HG02938 (cell line): ENCODE measurements at regions not wholly inside any gene's neighbourhood (a gene's known extent, or its start where the extent isn't known, plus 50 kb on each side); places are given as distances from the start of the nearest gene placed in this dataset.
A peak's percentile ranks its signal among the peaks of the same experiment; 100 is the strongest.
"Not testable (repeated sequence)": the region's sequence is repeated elsewhere in the genome, so short reads cannot be mapped to it uniquely, and the experiment has no call there.

Source experiments
- ATAC-seq: cut with Tn5 transposase; IDR thresholded peaks from one replicate; pipeline ENCODE4 v1.9.1; 2021; ENCODE audit warnings: mild to moderate bottlenecking, moderate library complexity; ENCODE audit not compliant: unreplicated experiment

DNA sequence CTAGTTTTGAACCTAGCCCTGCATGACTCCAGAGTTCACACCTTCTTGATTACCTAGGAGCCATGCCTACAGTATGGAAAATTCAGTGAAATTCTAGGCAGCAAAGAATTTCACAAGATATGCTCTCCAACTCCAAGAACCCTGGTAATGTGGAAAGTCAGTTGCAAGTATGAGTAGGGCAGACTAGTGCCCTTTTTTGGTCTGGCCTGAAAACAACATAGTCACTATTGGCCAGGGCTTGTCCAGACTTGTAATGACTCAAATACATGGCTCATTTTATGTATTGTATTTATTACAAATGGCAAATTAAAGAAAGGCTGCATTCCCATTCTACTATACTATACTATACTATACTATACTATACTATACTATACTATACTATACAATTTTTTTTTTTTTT, 160.4 kb downstream of the ESM1 start:
- no peak for ATAC-seq

GRCh38 chr5:54823006-54823405, 162.4 kb downstream of the ESM1 start:
- no peak for ATAC-seq

DNA sequence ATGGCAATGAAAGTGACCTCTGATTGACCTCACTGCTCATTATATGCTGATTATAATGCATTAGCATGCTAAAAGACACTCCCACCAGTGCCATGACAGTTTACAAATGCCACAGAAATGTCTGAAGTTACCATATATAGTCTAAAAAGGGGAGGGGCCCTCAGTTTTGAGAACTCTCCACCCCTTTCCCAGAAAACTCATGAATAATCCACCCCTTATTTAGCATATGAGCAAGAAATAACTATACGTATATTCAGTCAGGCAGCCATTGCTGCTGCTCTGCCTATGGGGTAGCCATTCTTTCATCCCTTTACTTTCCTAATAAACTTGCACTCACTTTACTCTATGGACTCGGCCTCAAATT, 163.1 kb downstream of the ESM1 start:
- no peak for ATAC-seq

GRCh38 chr5:54821445-54822323, 163.7 kb downstream of the ESM1 start:
- ATAC-seq = no peak

DNA sequence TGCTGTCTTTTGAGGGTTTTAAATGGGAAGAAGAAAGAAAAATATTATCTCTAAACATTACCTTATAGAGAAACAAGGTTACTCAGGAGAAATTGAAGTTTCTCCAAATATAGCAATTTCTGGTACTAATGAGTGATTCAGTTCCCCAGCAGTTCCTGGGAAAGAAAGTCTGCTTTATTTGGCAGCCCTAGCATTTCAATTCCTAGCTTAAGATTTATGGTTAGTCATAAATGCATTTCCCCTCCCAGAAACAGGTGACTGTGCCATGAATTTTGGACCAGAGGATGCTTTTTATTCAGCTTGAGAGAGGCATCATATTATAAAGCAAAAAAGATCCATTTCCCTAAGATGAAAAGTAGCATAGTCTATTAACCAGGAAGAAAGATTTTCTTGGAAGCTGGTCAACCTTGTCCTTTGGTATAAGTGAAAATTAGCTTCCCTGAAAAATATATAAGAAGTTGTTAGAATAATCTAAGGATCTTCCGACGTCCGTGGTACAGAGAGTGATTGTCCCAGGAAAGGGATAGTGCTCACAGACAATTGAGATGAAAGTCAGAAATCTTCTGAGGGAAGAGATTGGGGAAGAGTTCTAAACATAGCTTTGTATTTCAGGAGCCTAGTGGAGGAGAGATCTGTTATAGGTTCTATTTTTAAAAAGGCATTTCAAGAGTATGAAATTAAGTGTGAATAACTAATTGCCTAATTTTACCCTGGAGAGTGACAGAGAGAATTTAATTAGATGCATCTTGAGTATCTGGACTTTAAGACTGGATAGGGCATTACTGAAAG, 164.9 kb downstream of the ESM1 start:
- ATAC-seq = no peak

DNA sequence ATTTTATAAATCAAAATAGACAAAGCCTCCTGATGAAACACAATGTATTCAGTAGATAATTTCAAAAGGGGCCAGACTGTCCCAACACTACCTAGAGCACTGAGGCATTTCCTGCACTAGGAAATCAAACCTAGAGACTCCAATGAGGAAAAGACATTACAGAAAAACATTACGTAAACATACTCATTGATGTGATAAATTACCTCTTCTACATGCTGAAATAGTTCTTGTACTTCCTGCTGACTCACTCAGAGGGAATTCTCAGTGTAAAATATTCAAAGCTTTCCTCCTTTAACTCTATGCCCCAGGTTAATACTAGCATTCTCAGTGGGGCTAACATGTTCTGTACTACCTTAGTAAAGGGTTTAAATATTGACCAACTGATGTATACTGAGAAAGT, 178.0 kb downstream of the ESM1 start:
- no peak for ATAC-seq

GRCh38 chr5:54804521-54804920, 180.9 kb downstream of the ESM1 start:
- ATAC-seq = no peak

GRCh38 chr5:54804086-54804485, 181.3 kb downstream of the ESM1 start:
- ATAC-seq = no peak

DNA sequence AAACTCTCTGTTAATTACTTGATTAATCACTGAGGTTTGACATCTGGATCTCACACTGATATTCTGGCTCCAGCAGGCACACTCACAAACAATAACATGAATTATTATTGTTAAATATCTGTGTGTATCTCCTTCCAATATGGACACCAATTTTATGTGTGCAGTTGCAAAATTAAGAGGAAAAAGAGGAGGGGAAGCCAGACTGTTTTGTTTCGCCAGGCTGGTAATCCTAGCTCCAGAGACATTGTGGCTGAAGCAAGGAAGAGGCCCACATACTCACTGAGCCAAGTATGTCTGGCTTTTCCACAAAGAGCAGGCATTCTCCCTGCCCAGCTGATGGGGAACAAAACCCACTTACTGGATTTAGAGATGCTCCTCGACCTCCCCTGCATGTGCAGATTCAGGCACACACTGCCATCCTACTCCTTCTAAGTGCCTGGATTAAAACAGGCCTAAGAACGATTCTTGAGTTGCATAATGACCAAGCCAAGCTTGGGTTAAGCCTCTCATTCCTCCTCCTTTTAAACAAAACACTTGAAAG, 181.9 kb downstream of the ESM1 start:
- no peak for ATAC-seq

DNA sequence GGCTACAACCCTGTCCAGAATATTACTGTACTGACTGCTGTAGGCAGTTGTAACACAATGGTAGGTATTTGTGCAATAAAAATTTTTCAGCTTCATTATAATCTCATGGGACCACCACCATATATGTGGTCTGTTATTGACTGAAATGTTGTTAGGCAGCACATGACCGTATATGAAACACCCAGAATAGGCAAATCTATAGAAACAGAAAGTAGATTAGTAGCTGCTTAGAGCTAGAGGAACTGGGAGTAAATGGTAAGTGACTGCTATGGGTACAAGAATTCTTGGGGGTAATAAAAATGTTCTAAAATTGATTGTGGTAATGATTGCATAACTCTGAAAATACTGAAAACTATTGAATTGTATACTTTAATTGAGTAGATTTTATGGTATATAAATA, 185.7 kb downstream of the ESM1 start:
- ATAC-seq = peak; percentile 88

DNA sequence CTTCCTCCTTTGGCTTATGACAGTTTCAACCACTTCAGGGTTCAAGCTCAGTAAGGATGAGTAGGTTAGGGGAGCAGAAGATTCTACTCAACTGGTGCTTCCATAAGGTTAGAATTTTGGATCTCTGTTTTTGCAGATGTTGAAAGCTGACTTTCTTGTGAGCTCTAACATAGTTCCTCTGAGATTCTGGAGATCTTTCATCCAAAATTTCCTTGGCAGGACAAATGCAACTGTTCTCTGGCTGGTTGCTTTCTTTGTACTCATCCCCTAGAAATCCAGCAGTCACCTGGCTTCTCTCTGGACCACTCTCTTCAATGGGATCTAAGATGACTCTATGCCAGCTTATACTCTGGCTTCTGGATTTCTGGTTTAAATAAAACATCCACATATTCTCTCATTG, 189.6 kb downstream of the ESM1 start:
- no peak for ATAC-seq

- no peak for ATAC-seq
These were observed 190.1 kb downstream of the ESM1 start for GRCh38 chr5:54795284-54795683.

- no peak for ATAC-seq
These were observed 191.0 kb downstream of the ESM1 start for GRCh38 chr5:54794135-54794975.

- ATAC-seq = no peak
These were observed 191.8 kb downstream of the ESM1 start for GRCh38 chr5:54793468-54794134.

DNA sequence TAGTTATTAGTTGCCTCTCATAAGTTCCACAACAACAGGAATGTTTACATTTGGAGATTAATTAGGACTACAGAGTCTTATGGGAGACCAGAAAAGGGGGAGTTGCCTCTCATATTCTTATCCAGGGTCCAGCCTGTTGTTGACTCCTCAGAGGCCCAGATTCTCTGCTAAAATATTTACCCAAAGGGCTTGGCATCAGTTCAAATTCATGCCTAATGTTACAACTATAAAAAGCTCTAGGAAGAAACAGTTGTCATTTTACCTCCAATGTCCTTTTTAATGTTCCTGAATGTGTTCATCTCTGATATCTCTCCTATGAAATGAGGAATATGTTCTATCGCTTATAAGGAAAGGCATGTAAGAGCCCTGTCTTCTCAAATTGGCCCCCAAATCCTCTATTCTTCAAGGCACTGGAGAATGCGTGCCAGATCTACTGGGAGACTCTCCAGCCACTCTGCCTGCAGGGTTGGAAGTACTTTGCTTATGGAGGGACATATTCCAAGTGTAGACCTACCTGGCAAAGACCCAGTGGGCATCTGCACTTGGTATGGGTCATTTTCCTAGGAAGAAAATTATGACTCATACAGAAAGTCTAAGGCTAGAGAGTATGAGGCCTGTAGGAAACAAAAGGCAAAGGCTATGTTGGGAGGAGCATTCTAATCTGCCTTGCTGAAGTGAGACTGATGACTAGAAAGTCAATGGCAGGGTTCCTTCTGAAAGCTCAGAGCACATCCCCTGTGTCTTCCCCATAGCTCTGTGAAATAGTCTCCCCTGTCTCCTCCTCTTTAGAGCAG, 192.6 kb downstream of the ESM1 start:
- no peak for ATAC-seq

DNA sequence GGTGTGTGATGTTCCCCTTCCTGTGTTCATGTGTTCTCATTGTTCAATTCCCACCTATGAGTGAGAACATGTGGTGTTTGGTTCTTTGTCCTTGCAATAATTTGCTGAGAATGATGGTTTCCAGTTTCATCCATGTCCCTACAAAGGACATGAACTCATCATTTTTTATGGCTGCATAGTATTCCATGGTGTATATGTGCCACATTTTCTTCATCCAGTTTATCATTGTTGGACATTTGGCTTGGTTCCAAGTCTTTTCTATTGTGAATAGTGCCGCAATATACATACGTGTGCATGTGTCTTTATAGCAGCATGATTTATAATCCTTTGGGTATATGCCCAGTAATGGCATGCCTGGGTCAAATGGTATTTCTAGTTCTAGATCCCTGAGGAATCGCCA, 197.5 kb downstream of the ESM1 start:
- ATAC-seq = not testable (repeated sequence)

DNA sequence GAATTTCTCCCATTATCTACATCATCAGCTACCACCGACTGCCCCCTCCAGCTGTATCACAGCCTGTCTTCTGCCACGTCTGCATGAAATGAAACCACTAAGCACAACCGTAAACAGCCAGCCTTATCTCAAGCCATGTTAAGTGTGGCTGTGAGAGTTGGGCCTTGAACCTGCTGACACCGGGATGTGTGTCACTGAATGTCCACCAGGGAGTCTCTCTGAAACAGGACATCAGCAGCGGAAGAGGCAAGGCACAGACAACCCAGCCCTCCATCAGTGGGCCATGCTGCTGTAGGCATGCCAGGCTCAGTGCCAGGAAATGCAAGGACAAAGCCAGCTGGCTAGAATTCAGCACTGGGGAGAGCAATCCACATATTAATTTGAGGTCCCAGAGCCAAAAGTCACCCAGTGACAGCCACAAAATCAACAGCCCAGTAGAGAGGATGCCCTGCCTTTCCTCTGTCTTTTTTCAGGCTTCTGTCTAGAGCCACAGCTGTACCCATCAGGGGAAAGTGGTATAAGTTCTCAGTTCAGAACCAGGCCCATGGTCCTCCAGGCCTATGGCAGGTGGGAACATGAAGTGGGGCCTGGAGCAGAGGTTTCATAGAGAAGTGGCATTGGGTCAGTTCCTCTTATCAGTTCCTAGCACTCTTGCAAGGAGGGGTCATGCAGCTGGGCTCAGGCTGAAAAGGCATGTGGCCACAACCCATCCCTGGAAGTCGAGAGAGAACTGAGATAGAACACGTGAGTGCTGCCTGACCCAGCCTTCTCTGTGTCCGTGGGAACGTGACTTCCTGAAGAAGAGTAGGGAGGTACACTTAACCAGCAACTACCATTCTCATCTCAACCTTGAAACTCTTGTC, 199.4 kb downstream of the ESM1 start:
- ATAC-seq = peak; percentile 88

DNA sequence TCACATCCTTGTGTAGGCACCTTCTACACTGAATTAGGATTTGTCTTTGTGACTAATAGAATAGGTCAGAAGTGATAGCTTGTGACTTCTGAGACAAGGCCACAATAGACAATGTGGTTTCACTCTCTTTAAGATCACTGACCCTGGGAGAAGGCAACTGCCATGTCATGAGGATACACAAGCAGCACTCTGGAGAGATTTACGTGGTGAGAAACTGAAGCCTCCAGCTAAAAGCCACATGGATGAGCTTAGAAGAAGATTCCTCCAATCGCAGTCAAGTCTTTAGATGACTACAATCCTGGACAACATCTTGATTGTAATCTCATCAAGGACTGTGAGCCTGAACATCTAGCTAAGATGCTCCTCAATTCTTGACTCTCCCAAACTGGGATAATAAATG, 206.6 kb downstream of the ESM1 start:
- ATAC-seq = no peak

- no peak for ATAC-seq
These were observed 209.7 kb downstream of the ESM1 start for GRCh38 chr5:54775645-54776044.
